Gastroesophageal sphincter (tissue), 4 donors: ENCODE measurements at regions not wholly inside any gene's neighbourhood (a gene's known extent, or its start where the extent isn't known, plus 50 kb on each side); places are given as distances from the start of the nearest gene placed in this dataset.

Experiments
- ATAC-seq: fragments of 150-250 bp; one replicate; pipeline ENCODE4 v1.9.1; 2016; ENCODE audit warnings: mild to moderate bottlenecking, moderate library complexity
- H3K27ac ChIP-seq, 4 donors: fragments of 200-600 bp; sonication (generic) in 3 of 4; 1 replicate in 3 of 4; 2 replicates in 1 of 4; pipeline ENCODE4 v1.5.1; 2016 to 2019
- H3K27me3 ChIP-seq: fragments of 200-600 bp; sonication (generic); one replicate; pipeline ENCODE4 v1.5.1; 2019
- H3K36me3 ChIP-seq, 2 donors: fragments of 200-600 bp; sonication (generic); one replicate each; pipeline ENCODE4 v1.5.1; 2019; ENCODE audit warnings: control low read depth in 1 of 2
- H3K4me1 ChIP-seq, 3 donors: fragments of 200-600 bp; sonication (generic); 1 replicate in 2 of 3; 2 replicates in 1 of 3; pipeline ENCODE4 v1.5.1; 2016 to 2019; ENCODE audit warnings: control low read depth in 2 of 3
- H3K4me3 ChIP-seq, 2 donors: fragments of 200-600 bp; sonication (generic); one replicate each; pipeline ENCODE4 v1.5.1; 2019; ENCODE audit warnings: mild to moderate bottlenecking in 1 of 2, moderate library complexity in 1 of 2
- H3K9me3 ChIP-seq, 3 donors: fragments of 200-600 bp; sonication (generic); one replicate each; pipeline ENCODE4 v1.5.1; 2017 to 2019; ENCODE audit warnings: control low read depth in 2 of 3
- CTCF ChIP-seq, 4 experiments: fragments of 200-600 bp in 2 of 4; fragments of 450-650 bp in 2 of 4; sonication (generic) in 1 of 4; IDR thresholded peaks; one replicate each; pipeline ENCODE4 v1.5.1; 2017 to 2019; ENCODE audit warnings: antibody characterized with exemption in 4 of 4, mild to moderate bottlenecking in 2 of 4, moderate library complexity in 2 of 4
- EP300 ChIP-seq: sonication (generic); formaldehyde crosslinking; IDR thresholded peaks from one replicate; pipeline ENCODE4 v1.6.1; 2017; ENCODE audit warnings: antibody characterized with exemption, mild to moderate bottlenecking
- POLR2A ChIP-seq, 2 donors: fragments of 450-650 bp; IDR thresholded peaks; one replicate each; pipeline ENCODE4 v1.6.1; 2017; ENCODE audit warnings: antibody characterized with exemption in 2 of 2, mild to moderate bottlenecking in 2 of 2, moderate library complexity in 1 of 2
- POLR2AphosphoS5 ChIP-seq: sonication (generic); formaldehyde crosslinking; IDR thresholded peaks from one replicate; pipeline ENCODE4 v1.6.1; 2017; ENCODE audit warnings: antibody characterized with exemption
- WGBS, 2 donors: methylation state at CpG; one replicate each; pipeline ENCODE4 v1.1.5; 2018; ENCODE audit warnings: low coverage in 1 of 2; 5-methylcytosine and 5-hydroxymethylcytosine counted together

GRCh38 chr12:116434155-116435011 lies 124.8 kb upstream of the MAP1LC3B2 start:
- peak overlapping the region; percentile 67 to 89 (median 83) for H3K27ac ChIP-seq
- WGBS, 2 donors, result 12 to 34% methylated on average over 4 to 13 of the region's 17 CpGs
- no peaks in the 10 kb centered on the region for H3K9me3 ChIP-seq
- H3K27me3 ChIP-seq, result no peaks in the 10 kb centered on the region
- peak overlapping the region in 1 of 2 donors; percentile 38 for H3K4me3 ChIP-seq
- no peaks in the 10 kb centered on the region for H3K36me3 ChIP-seq
- H3K4me1 ChIP-seq, result peaks cover 4 to 35% (median 13%) of the 10 kb centered on the region in 3 donors
- peak; percentile 96 for ATAC-seq
- TF ChIP-seq POLR2AphosphoS5 (peak; percentile 99), CTCF (IDR thresholded peaks at IDR 0.05) (peak in 1 of 4 experiments; percentile 18), POLR2A (IDR thresholded peaks at IDR 0.05) (no peak)

GRCh38 chr12:116435984-116436383 lies 123.2 kb upstream of the MAP1LC3B2 start:
- Histone ChIP-seq H3K27ac (no peak overlapping the region), H3K4me1 (peaks cover 4 to 35% (median 13%) of the 10 kb centered on the region in 3 donors), H3K9me3 (no peaks in the 10 kb centered on the region), H3K4me3 (no peak overlapping the region), H3K27me3 (no peaks in the 10 kb centered on the region), H3K36me3 (no peaks in the 10 kb centered on the region)
- ATAC-seq, result no peak
- 96 to 98% methylated on average over 3 of the region's 3 CpGs for WGBS, 2 donors
- TF ChIP-seq CTCF (IDR thresholded peaks at IDR 0.05), result no peak
- no peak for TF ChIP-seq POLR2A (IDR thresholded peaks at IDR 0.05)
- TF ChIP-seq EP300, result no peak
- no peak for TF ChIP-seq POLR2AphosphoS5

- no peaks in the 10 kb centered on the region for H3K36me3 ChIP-seq
- no peak overlapping the region for H3K27ac ChIP-seq
- no peak overlapping the region for H3K4me3 ChIP-seq
- no peak for ATAC-seq
- TF ChIP-seq POLR2AphosphoS5 (no peak), CTCF (IDR thresholded peaks at IDR 0.05) (no peak), EP300 (no peak), POLR2A (IDR thresholded peaks at IDR 0.05) (no peak)
- peaks cover 4 to 35% (median 13%) of the 10 kb centered on the region in 3 donors for H3K4me1 ChIP-seq
- 85% methylated on average over 2 of the region's 14 CpGs; no CpG with 5 or more reads in 1 of the 2 donors for WGBS, 2 donors
- H3K27me3 ChIP-seq, result no peaks in the 10 kb centered on the region
- no peaks in the 10 kb centered on the region for H3K9me3 ChIP-seq
Observed at GRCh38 chr12:116436561-116437249, 122.5 kb upstream of the MAP1LC3B2 start.

- Histone ChIP-seq H3K9me3 (no peaks in the 10 kb centered on the region), H3K36me3 (no peaks in the 10 kb centered on the region), H3K27ac (no peak overlapping the region), H3K4me3 (no peak overlapping the region), H3K27me3 (no peaks in the 10 kb centered on the region), H3K4me1 (peaks cover 0 to 6% (median 0%) of the 10 kb centered on the region in 3 donors)
- no peak for ATAC-seq
- WGBS, 2 donors, result 42% methylated on average over 3 of the region's 4 CpGs; no CpG with 5 or more reads in 1 of the 2 donors
- no peak for TF ChIP-seq CTCF (IDR thresholded peaks at IDR 0.05)
- TF ChIP-seq EP300, result no peak
- no peak for TF ChIP-seq POLR2A (IDR thresholded peaks at IDR 0.05)
- TF ChIP-seq POLR2AphosphoS5, result no peak
Observed at GRCh38 chr12:116441292-116441691, 117.9 kb upstream of the MAP1LC3B2 start.
